Ascending aorta (tissue), 2 donors: ENCODE measurements at regions not wholly inside any gene's neighbourhood (a gene's known extent, or its start where the extent isn't known, plus 50 kb on each side); places are given as distances from the start of the nearest gene placed in this dataset.

Experiments
- DNase-seq, 2 donors: peaks; one replicate each; pipeline ENCODE4 v3.0.0-alpha.2; 2019; ENCODE audit warnings: low spot score in 2 of 2
- H3K27ac ChIP-seq, 2 donors: fragments of 200-600 bp; sonication (generic); one replicate each; pipeline ENCODE4 v1.5.1; 2016 to 2017; ENCODE audit warnings: mild to moderate bottlenecking in 1 of 2
- H3K27me3 ChIP-seq: fragments of 200-600 bp; sonication (generic); one replicate; pipeline ENCODE4 v1.5.1; 2017
- H3K36me3 ChIP-seq, 2 donors: fragments of 200-600 bp; sonication (generic); one replicate each; pipeline ENCODE4 v1.5.1; 2016
- H3K4me1 ChIP-seq, 2 donors: fragments of 200-600 bp; sonication (generic); one replicate each; pipeline ENCODE4 v1.5.1; 2016 to 2017; ENCODE audit warnings: mild to moderate bottlenecking in 1 of 2
- H3K4me3 ChIP-seq, 2 donors: fragments of 200-600 bp; sonication (generic); one replicate each; pipeline ENCODE4 v1.5.1; 2016 to 2017; ENCODE audit warnings: mild to moderate bottlenecking in 1 of 2
- H3K9me3 ChIP-seq, 2 donors: fragments of 200-600 bp; sonication (generic); one replicate each; pipeline ENCODE4 v1.5.1; 2016
- intact Hi-C: fragments of 100-400 bp; cut with DNase I; formaldehyde crosslinking; loops from one replicate; pipeline ENCODE4 v1.15.1; 2023
- TF ChIP-seq, protein P1 (sequence below), 3 experiments: fragments of 200-600 bp in 2 of 3; fragments of 450-650 bp in 1 of 3; sonication (generic) in 2 of 3; IDR thresholded peaks; one replicate each; pipeline ENCODE4 v1.5.1; 2016 to 2019; ENCODE audit warnings: antibody characterized with exemption in 3 of 3, mild to moderate bottlenecking in 1 of 3, moderate library complexity in 1 of 3

DNA sequence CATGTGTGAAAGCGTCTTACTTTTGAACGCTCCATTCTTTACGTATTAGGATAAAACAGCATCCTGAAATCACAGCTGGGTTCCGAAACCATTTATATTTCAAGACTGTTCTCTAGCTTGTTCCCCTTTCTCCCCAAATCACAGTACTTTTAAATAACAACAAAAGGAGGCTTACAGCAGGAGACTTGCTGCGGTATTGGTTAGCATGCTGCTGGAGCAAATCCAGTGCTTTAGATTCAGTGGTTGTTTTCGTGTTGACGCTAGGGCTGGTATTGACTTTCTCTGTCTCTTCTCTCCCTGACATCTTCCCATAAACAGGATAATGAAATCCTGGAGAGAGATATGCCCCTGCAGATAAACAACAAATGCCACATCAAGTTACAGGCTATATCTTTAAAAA is 103.1 kb downstream of the ZNF608 start:
- Histone ChIP-seq H3K36me3 (peaks cover 3 to 6% of the 10 kb centered on the region in 2 donors), H3K9me3 (no peaks in the 10 kb centered on the region), H3K27ac (no peak overlapping the region), H3K4me3 (no peak overlapping the region), H3K4me1 (no peaks in the 10 kb centered on the region), H3K27me3 (no peaks in the 10 kb centered on the region)
- intact Hi-C loops: no loop called here
- no peak for DNase-seq
- TF ChIP-seq, protein P1, sequence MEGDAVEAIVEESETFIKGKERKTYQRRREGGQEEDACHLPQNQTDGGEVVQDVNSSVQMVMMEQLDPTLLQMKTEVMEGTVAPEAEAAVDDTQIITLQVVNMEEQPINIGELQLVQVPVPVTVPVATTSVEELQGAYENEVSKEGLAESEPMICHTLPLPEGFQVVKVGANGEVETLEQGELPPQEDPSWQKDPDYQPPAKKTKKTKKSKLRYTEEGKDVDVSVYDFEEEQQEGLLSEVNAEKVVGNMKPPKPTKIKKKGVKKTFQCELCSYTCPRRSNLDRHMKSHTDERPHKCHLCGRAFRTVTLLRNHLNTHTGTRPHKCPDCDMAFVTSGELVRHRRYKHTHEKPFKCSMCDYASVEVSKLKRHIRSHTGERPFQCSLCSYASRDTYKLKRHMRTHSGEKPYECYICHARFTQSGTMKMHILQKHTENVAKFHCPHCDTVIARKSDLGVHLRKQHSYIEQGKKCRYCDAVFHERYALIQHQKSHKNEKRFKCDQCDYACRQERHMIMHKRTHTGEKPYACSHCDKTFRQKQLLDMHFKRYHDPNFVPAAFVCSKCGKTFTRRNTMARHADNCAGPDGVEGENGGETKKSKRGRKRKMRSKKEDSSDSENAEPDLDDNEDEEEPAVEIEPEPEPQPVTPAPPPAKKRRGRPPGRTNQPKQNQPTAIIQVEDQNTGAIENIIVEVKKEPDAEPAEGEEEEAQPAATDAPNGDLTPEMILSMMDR (IDR thresholded peaks at IDR 0.05): no peak

DNA sequence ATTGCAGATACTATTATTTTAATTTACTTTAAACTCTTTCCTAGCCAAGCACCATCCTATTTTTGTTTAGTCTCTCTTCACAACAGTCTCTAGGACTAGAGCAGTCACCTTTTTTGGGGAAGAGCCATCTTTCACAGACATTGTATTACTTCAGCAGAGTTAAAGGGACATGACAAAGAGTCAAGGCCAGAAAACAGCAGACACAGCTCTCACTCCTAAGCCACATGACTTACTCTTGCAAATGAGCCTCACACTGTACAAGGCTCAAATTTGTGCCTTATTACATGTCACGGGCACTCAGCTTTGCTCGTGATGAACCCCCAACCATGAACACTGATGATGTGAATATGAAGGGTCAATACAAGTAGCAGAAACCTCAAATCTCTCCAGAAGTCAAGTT is 104.3 kb downstream of the ZNF608 start:
- H3K36me3 ChIP-seq: peaks cover 0 to 3% of the 10 kb centered on the region in 2 donors
- no peaks in the 10 kb centered on the region for H3K4me1 ChIP-seq
- intact Hi-C loops: no loop called here
- H3K9me3 ChIP-seq: no peaks in the 10 kb centered on the region
- no peak overlapping the region for H3K4me3 ChIP-seq
- DNase-seq: no peak
- no peaks in the 10 kb centered on the region for H3K27me3 ChIP-seq
- no peak overlapping the region for H3K27ac ChIP-seq
- TF ChIP-seq, protein P1 (IDR thresholded peaks at IDR 0.05): no peak

DNA sequence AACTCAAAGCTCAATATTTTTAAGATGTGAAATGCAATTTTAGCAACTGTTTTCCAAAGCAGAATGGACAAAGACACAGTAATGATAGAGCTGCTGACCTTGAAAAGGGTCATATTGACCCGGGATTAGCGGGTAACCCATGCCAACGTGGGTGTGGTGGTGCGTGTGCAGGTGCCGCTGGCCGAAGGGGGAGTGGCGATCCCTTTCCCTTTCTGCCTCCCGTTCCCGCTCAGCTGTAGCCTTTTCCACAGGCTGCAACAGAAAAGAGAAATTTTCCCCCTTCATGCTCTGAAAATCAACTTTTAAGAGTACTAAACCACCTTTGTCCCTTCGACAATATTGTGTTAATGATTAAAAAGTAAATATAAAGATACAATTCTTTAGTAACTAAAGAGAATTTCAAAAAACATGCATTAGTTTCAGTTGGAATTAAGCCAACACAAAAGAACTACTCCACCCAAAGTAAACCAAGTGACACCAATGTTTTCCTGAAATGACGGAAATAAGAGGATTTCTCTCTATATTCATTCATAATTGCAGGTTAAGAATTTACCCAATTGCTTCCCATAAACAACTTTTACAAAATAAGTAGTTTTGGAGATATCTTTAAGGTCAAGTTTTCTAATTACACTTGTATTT is 105.2 kb downstream of the ZNF608 start:
- peaks cover 0 to 3% of the 10 kb centered on the region in 2 donors for H3K36me3 ChIP-seq
- H3K27me3 ChIP-seq: no peaks in the 10 kb centered on the region
- no peak overlapping the region for H3K27ac ChIP-seq
- no peaks in the 10 kb centered on the region for H3K9me3 ChIP-seq
- intact Hi-C loops: no loop called here
- H3K4me1 ChIP-seq: no peaks in the 10 kb centered on the region
- TF ChIP-seq, protein P1 (IDR thresholded peaks at IDR 0.05): no peak
- no peak for DNase-seq
- no peak overlapping the region for H3K4me3 ChIP-seq

DNA sequence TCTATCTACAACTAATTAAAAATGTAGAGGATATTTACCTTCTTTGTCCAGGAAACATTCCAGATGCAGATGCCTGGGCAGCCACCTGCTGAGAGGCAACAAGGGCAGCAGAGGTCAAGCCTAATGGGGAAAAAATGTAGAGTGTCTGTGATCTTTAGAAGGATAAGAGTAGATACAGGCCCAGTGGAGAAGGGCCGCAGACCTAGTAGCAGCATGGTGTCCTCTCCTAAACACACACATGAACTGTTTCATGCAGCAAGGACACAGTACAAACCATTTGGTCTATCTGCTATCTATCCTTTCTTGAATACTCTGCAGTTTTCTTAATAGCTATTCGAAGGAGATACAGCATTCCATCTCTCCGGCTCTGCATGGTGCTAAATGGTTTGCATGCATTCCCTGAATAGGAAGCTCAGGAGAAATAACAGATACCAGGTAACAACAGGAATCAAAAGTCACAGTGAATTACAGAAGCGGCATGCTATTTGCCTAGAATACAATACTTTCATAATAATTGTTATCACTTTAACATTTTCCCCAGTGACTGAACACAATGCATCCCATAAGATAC is 107.3 kb downstream of the ZNF608 start:
- no peak overlapping the region for H3K4me3 ChIP-seq

DNA sequence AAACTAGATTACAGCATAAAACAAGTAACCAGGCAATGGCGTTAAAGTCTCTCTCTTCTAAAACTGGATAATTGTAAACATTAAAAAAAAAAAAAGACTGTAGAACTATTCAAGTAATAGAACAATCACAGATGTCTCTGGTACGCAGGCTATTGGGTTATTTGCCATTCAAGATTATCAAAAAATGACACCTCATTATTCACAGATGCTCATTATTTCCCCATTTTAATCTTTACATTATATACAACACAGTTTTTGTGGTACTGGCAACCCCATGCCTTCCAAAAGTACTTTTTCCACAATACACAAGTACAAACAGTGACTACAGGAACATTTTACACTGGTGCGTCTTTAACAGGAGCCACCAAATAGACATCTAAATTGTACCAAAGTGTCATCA is 109.4 kb downstream of the ZNF608 start:
- Histone ChIP-seq H3K9me3 (no peaks in the 10 kb centered on the region), H3K36me3 (no peaks in the 10 kb centered on the region), H3K27me3 (no peaks in the 10 kb centered on the region), H3K27ac (no peak overlapping the region), H3K4me3 (no peak overlapping the region), H3K4me1 (no peaks in the 10 kb centered on the region)
- TF ChIP-seq, protein P1 (IDR thresholded peaks at IDR 0.05): no peak
- DNase-seq: no peak
- intact Hi-C loops: no loop called here

More for the DNA sequence above, 107.3 kb downstream of the ZNF608 start:
- Histone ChIP-seq H3K27ac (no peak overlapping the region), H3K9me3 (no peaks in the 10 kb centered on the region), H3K36me3 (peaks cover 0 to 3% of the 10 kb centered on the region in 2 donors), H3K4me1 (no peaks in the 10 kb centered on the region), H3K27me3 (no peaks in the 10 kb centered on the region)
- intact Hi-C loops: no loop called here
- TF ChIP-seq, protein P1 (IDR thresholded peaks at IDR 0.05): no peak
- no peak for DNase-seq
